Nephron progenitor cell (in vitro differentiated cells): ENCODE measurements at regions not wholly inside any gene's neighbourhood (a gene's known extent, or its start where the extent isn't known, plus 50 kb on each side); places are given as distances from the start of the nearest gene placed in this dataset.

Experiments
- DNase-seq: peaks from one replicate; pipeline ENCODE4 v3.0.0; 2021
- H3K27ac Mint-ChIP-seq: 2 replicates; pipeline ENCODE4 v1.8.0; 2021; ENCODE audit warnings: mild to moderate bottlenecking, moderate library complexity, mixed read lengths
- H3K27me3 Mint-ChIP-seq: 2 replicates; pipeline ENCODE4 v1.8.0; 2021; ENCODE audit warnings: mild to moderate bottlenecking, low read depth, mixed read lengths; ENCODE audit not compliant: poor library complexity
- H3K36me3 Mint-ChIP-seq: 2 replicates; pipeline ENCODE4 v1.8.0; 2021; ENCODE audit warnings: low read depth, mixed read lengths
- H3K4me1 Mint-ChIP-seq: 2 replicates; pipeline ENCODE4 v1.8.0; 2021; ENCODE audit warnings: mixed read lengths
- H3K4me3 Mint-ChIP-seq: 2 replicates; pipeline ENCODE4 v1.8.0; 2021; ENCODE audit warnings: mild to moderate bottlenecking, moderate library complexity, mixed read lengths
- H3K9me3 Mint-ChIP-seq: 2 replicates; pipeline ENCODE4 v1.8.0; 2021; ENCODE audit warnings: mild to moderate bottlenecking, moderate library complexity, mixed read lengths
- CTCF ChIP-seq: fragments of 200-600 bp; sonication (generic); IDR thresholded peaks from 2 replicates; pipeline ENCODE4 v1.5.0; 2021; ENCODE audit warnings: antibody characterized with exemption

GRCh38 chr5:168015506-168015905, 275.9 kb upstream of the WWC1 start:
- peaks cover 13% of the 10 kb centered on the region for H3K4me1 Mint-ChIP-seq
- no peak overlapping the region for H3K4me3 Mint-ChIP-seq
- TF ChIP-seq CTCF: no peak
- no peaks in the 10 kb centered on the region for H3K36me3 Mint-ChIP-seq
- DNase-seq: no peak
- H3K27me3 Mint-ChIP-seq: peaks cover 8% of the 10 kb centered on the region
- no peaks in the 10 kb centered on the region for H3K9me3 Mint-ChIP-seq
- H3K27ac Mint-ChIP-seq: no peak overlapping the region

GRCh38 chr5:168017313-168017712, 274.1 kb upstream of the WWC1 start:
- Mint-ChIP-seq H3K4me1 (peaks cover 9% of the 10 kb centered on the region), H3K9me3 (no peaks in the 10 kb centered on the region), H3K4me3 (no peak overlapping the region), H3K36me3 (no peaks in the 10 kb centered on the region), H3K27ac (no peak overlapping the region), H3K27me3 (peaks cover 8% of the 10 kb centered on the region)
- no peak for TF ChIP-seq CTCF
- DNase-seq: no peak

GRCh38 chr5:168019143-168019542, 272.3 kb upstream of the WWC1 start:
- Mint-ChIP-seq H3K9me3 (no peaks in the 10 kb centered on the region), H3K4me1 (peaks cover 21% of the 10 kb centered on the region), H3K36me3 (no peaks in the 10 kb centered on the region), H3K4me3 (no peak overlapping the region), H3K27ac (no peak overlapping the region), H3K27me3 (peaks cover 8% of the 10 kb centered on the region)
- TF ChIP-seq CTCF: no peak
- no peak for DNase-seq

GRCh38 chr5:168020542-168021294, 270.7 kb upstream of the WWC1 start:
- Mint-ChIP-seq H3K4me3 (no peak overlapping the region), H3K4me1 (peaks cover 23% of the 10 kb centered on the region), H3K9me3 (no peaks in the 10 kb centered on the region), H3K27ac (no peak overlapping the region), H3K36me3 (no peaks in the 10 kb centered on the region), H3K27me3 (peaks cover 11% of the 10 kb centered on the region)
- DNase-seq: no peak
- TF ChIP-seq CTCF: no peak

DNA sequence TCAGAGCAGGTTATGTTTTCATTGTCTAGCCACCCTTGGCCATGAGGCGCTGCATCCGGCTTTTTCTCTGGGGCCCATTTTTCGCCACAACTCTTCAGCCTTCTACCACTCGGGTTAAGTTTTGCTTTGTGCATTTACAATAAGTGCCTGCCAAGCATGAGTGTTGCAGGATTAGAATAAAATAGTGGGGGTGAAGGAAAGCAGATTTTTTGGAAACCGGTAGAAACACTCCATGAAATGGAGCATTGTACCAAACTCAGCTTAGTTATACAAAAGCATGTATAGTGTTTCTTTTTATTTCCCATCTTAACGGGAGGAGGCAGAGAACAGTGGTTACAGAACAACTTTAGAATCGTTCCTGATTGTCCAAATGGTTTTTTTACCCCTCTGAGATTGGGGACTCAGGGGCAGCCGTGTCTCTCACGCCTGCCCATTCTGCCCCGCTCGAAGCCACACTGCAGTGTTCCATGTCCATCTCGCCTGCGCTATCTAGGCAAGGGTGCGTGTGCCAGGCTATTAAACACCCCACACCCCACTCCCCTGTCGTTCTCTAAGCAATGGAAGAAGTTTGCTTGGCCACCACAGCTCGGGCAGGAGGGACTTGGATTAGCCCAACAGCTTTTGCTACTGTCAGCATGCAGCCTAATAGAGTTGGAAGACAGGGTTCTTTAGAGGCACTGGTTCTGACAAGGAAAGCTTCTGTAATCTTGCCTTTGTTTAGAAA, 268.8 kb upstream of the WWC1 start:
- H3K9me3 Mint-ChIP-seq: no peaks in the 10 kb centered on the region
- peaks cover 17% of the 10 kb centered on the region for H3K27me3 Mint-ChIP-seq
- H3K4me3 Mint-ChIP-seq: no peak overlapping the region
- TF ChIP-seq CTCF: no peak
- peaks cover 23% of the 10 kb centered on the region for H3K4me1 Mint-ChIP-seq
- no peaks in the 10 kb centered on the region for H3K36me3 Mint-ChIP-seq
- H3K27ac Mint-ChIP-seq: no peak overlapping the region
- no peak for DNase-seq
